ENCODE measurements at regions not wholly inside any gene's neighbourhood (a gene's known extent, or its start where the extent isn't known, plus 50 kb on each side); places are given as distances from the start of the nearest gene placed in this dataset.

GRCh38 chr9:16046713-16047112 lies 493.9 kb downstream of the CCDC171 start (continued):
- TF ChIP-seq NCOA1 (IDR thresholded peaks at IDR 0.05; ENCODE audit: low read depth) (no peak), HNRNPL (IDR thresholded peaks at IDR 0.05; ENCODE audit: low read depth, low read length) (no peak), PHF21A (IDR thresholded peaks at IDR 0.05; ENCODE audit: borderline replicate concordance, low read depth) (no peak), ZFP30 (CRISPR knock-in tag; IDR thresholded peaks at IDR 0.05; ENCODE audit: borderline replicate concordance) (no peak)

DNA sequence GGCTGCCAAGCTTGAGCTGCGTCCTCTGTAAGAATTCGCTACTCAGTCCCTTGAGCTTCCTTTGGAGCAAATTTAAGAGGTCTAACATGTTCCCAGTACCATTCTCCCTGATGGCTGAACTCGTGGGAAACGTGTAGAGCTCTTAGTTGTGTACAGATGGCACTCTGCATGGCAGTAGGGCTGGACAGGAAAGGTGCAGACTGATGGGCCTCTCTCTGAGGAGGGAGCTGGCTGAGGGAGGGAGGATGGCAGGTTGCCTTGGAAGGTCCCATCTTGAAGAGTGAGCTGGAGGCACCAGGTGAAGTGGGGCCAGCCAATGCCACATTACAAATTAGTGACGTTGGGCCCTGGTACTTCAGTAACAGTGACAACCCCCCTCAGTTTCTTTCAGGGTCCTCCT lies 495.3 kb downstream of the CCDC171 start:
- ATAC-seq (no peak), FAIRE-seq (no peak), DNase-seq (ENCODE audit: extremely low read depth in 1 of 4, low spot score in 3 of 4) (no peak)
- H3K27me3 ChIP-seq (ENCODE audit: control insufficient read depth in 2 of 2, insufficient read depth in 2 of 2, low read length in 2 of 2), result no peaks in the 10 kb centered on the region
- H3K4me2 ChIP-seq (ENCODE audit: insufficient read depth, low read length), result no peak overlapping the region
- intact Hi-C loops (cut with micrococcal nuclease), result no loop called here
- TF ChIP-seq STAT5A (IDR thresholded peaks at IDR 0.05; ENCODE audit: borderline replicate concordance, low read length) (no peak), TSHZ1 (CRISPR knock-in tag; IDR thresholded peaks at IDR 0.05) (no peak), ZNF311 (CRISPR knock-in tag; IDR thresholded peaks at IDR 0.05) (no peak), ZNF282 (CRISPR knock-in tag; IDR thresholded peaks at IDR 0.05) (no peak)
- TF ChIP-seq, protein P1, sequence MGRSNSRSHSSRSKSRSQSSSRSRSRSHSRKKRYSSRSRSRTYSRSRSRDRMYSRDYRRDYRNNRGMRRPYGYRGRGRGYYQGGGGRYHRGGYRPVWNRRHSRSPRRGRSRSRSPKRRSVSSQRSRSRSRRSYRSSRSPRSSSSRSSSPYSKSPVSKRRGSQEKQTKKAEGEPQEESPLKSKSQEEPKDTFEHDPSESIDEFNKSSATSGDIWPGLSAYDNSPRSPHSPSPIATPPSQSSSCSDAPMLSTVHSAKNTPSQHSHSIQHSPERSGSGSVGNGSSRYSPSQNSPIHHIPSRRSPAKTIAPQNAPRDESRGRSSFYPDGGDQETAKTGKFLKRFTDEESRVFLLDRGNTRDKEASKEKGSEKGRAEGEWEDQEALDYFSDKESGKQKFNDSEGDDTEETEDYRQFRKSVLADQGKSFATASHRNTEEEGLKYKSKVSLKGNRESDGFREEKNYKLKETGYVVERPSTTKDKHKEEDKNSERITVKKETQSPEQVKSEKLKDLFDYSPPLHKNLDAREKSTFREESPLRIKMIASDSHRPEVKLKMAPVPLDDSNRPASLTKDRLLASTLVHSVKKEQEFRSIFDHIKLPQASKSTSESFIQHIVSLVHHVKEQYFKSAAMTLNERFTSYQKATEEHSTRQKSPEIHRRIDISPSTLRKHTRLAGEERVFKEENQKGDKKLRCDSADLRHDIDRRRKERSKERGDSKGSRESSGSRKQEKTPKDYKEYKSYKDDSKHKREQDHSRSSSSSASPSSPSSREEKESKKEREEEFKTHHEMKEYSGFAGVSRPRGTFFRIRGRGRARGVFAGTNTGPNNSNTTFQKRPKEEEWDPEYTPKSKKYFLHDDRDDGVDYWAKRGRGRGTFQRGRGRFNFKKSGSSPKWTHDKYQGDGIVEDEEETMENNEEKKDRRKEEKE (IDR thresholded peaks at IDR 0.05; ENCODE audit: borderline replicate concordance in 1 of 2, control insufficient read depth in 1 of 2, low read depth in 2 of 2, low read length in 1 of 2), result no peak
- H3K9me3 ChIP-seq (replicated peaks; ENCODE audit: control insufficient read depth, insufficient read depth, low read depth, low read length), result no peaks in the 10 kb centered on the region
- no peak overlapping the region for H3K9ac ChIP-seq (ENCODE audit: insufficient read depth in 1 of 2, low read depth in 2 of 2, low read length in 2 of 2)
- in situ Hi-C loops (cut with MboI), result no loop called here
- no TSS peak for BruUV-seq (replicated peaks)
- H4K20me1 ChIP-seq (replicated peaks; ENCODE audit: control insufficient read depth, insufficient read depth, low read length), result no peaks in the 10 kb centered on the region
- no peak overlapping the region for H3K4me3 ChIP-seq
- H3K36me3 ChIP-seq (ENCODE audit: control insufficient read depth, insufficient read depth, low read length), result no peaks in the 10 kb centered on the region
- WGBS (ENCODE audit: insufficient coverage, low coverage, missing lambda C conversion rate), result 4% methylated on average over 5 of the region's 5 CpGs
- no peaks in the 10 kb centered on the region for H3K4me1 ChIP-seq (replicated peaks in 1 of 2; ENCODE audit: control insufficient read depth in 2 of 2, insufficient read depth in 2 of 2, low read length in 2 of 2)
- H3K9me1 ChIP-seq (ENCODE audit: control insufficient read depth, insufficient read depth, low read length), result no peaks in the 10 kb centered on the region
- no peak overlapping the region for H2AFZ ChIP-seq (ENCODE audit: low read depth, low read length)
- no peak overlapping the region for H3K27ac ChIP-seq (ENCODE audit: extremely low read depth, low read depth, low read length)
- ChIA-PET CTCF (ENCODE audit: low intra/inter-chr PET ratio) (no interaction called here), POLR2A (no interaction called here)
- no peaks in the 10 kb centered on the region for H3K79me2 ChIP-seq (ENCODE audit: control insufficient read depth, insufficient read depth, low read length)

All from K562 (cell line).